ENCODE measurements at regions not wholly inside any gene's neighbourhood (a gene's known extent, or its start where the extent isn't known, plus 50 kb on each side); places are given as distances from the start of the nearest gene placed in this dataset.

DNA sequence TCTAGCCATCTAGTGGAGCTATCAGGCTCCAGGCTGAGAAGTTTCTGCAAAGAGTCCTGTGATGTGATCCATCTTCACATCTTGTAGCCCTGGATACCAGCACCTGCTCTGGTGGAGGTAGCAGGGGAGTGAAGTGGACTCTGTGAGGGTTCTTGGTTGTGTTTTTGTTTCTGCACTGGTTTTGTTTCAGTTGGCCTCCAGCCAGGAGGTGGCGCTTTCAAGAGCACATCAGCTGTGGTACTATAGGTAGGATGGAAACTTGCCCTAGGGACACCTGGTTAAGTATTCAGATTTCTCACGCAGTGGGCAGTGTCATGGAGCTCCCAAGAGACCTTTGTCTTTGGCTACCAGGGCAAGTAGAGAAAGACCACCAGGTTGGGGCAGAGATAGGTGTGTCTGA is 257.5 kb upstream of the SLC7A11 start:
- Histone ChIP-seq H3K4me3 (no peak overlapping the region), H3K27ac (no peak overlapping the region), H3K9me3 (peaks cover 0 to 49% (median 6%) of the 10 kb centered on the region in 4 donors), H3K4me1 (no peaks in the 10 kb centered on the region), H3K36me3 (no peaks in the 10 kb centered on the region), H3K27me3 (no peaks in the 10 kb centered on the region)
- DNase-seq (ENCODE audit: low spot score in 2 of 2): no peak
- WGBS, 2 donors: 88 to 93% methylated on average over 2 of the region's 2 CpGs
- TF ChIP-seq EP300 (IDR thresholded peaks at IDR 0.05): no peak
- TF ChIP-seq CTCF (IDR thresholded peaks at IDR 0.05): no peak
- TF ChIP-seq POLR2A (IDR thresholded peaks at IDR 0.05): no peak

DNA sequence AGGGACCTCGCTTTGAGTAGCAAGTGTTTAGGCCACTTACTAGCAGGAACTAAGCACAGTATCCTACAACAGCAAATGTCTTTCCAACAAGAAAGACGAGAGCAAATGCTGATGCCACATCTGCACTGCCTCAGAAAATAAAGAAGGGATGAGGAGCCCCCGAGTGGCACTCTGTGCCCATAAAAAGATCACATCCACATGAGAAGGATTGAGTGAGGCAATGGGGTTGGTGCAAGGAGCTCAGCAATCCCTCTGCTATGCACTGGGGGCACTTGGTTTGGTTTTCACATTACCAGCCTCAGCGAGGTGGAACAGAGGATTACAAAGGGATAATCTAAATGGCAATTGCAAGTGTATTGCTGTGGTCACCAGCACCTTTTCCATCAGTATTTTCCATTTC is 252.8 kb upstream of the SLC7A11 start:
- no peak for DNase-seq (ENCODE audit: low spot score in 2 of 2)
- no peaks in the 10 kb centered on the region for H3K27me3 ChIP-seq
- H3K27ac ChIP-seq: no peak overlapping the region
- no peak overlapping the region for H3K4me3 ChIP-seq
- H3K4me1 ChIP-seq: no peaks in the 10 kb centered on the region
- TF ChIP-seq EP300 (IDR thresholded peaks at IDR 0.05): no peak
- TF ChIP-seq POLR2A (IDR thresholded peaks at IDR 0.05): no peak
- no peak for TF ChIP-seq CTCF (IDR thresholded peaks at IDR 0.05)
- H3K9me3 ChIP-seq: peaks cover 0 to 28% (median 4%) of the 10 kb centered on the region in 4 donors
- no peaks in the 10 kb centered on the region for H3K36me3 ChIP-seq
- 46 to 58% methylated on average over 4 of the region's 4 CpGs for WGBS, 2 donors

- DNase-seq (ENCODE audit: low spot score in 2 of 2): no peak
- H3K27me3 ChIP-seq: no peaks in the 10 kb centered on the region
- H3K27ac ChIP-seq: no peak overlapping the region
- WGBS, 2 donors: 64 to 81% methylated on average over 2 of the region's 2 CpGs
- no peak for TF ChIP-seq CTCF (IDR thresholded peaks at IDR 0.05)
- TF ChIP-seq POLR2A (IDR thresholded peaks at IDR 0.05): no peak
- TF ChIP-seq EP300 (IDR thresholded peaks at IDR 0.05): no peak
- no peaks in the 10 kb centered on the region for H3K4me1 ChIP-seq
- peaks cover 0 to 20% (median 4%) of the 10 kb centered on the region in 4 donors for H3K9me3 ChIP-seq
- H3K36me3 ChIP-seq: no peaks in the 10 kb centered on the region
- H3K4me3 ChIP-seq: no peak overlapping the region
These were observed 252.0 kb upstream of the SLC7A11 start for GRCh38 chr4:138494116-138494515.

DNA sequence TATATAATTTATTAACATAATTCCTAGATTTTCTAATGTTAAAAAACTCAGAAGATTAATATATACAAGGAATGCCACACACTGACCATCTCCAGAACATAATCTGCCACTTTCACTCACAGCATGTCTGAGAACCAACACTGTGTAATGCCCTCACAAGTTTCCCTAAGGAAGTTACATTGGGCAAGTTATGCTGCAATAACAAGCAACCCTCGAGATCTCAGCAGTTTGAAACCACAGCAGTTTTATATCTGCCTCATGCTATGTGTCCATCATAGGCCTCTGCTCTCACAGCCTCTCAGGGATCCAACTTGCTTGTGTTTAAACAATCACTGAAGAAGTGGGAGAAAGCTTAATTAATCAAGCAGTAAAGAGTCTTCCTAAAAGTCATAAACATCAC is 250.0 kb upstream of the SLC7A11 start:
- H3K27ac ChIP-seq: no peak overlapping the region
- H3K4me3 ChIP-seq: no peak overlapping the region
- no peaks in the 10 kb centered on the region for H3K4me1 ChIP-seq
- H3K9me3 ChIP-seq: peaks cover 0 to 5% (median 0%) of the 10 kb centered on the region in 4 donors
- WGBS, 2 donors: 83 to 86% methylated on average over 1 of the region's 1 CpG
- no peaks in the 10 kb centered on the region for H3K27me3 ChIP-seq
- no peaks in the 10 kb centered on the region for H3K36me3 ChIP-seq
- DNase-seq (ENCODE audit: low spot score in 2 of 2): no peak
- TF ChIP-seq POLR2A (IDR thresholded peaks at IDR 0.05): no peak
- no peak for TF ChIP-seq EP300 (IDR thresholded peaks at IDR 0.05)
- TF ChIP-seq CTCF (IDR thresholded peaks at IDR 0.05): no peak

DNA sequence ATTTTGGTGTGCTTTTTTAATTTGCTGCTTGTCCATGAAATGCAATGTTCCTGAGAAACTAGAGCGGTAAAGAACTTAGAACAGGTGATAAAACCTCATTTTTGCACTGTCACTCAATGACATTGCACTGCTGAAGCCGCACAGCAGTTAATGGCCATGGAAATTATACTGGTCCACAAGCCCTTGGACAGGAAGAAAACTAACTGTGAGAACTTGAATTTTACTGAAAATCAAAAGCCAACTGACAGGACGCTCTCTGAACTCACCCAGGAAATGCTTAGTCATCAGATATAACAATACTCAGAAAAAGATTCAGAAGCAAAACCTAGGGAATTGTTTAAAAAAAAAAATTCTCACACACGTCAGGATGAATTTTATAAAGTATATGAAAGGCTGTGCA is 246.4 kb upstream of the SLC7A11 start:
- Histone ChIP-seq H3K4me1 (no peaks in the 10 kb centered on the region), H3K9me3 (peaks cover 0 to 5% (median 0%) of the 10 kb centered on the region in 4 donors), H3K27me3 (no peaks in the 10 kb centered on the region), H3K27ac (no peak overlapping the region), H3K36me3 (no peaks in the 10 kb centered on the region), H3K4me3 (no peak overlapping the region)
- 72 to 76% methylated on average over 4 of the region's 4 CpGs for WGBS, 2 donors
- no peak for TF ChIP-seq POLR2A (IDR thresholded peaks at IDR 0.05)
- TF ChIP-seq CTCF (IDR thresholded peaks at IDR 0.05): no peak
- DNase-seq (ENCODE audit: low spot score in 2 of 2): no peak
